ENCODE measurements at regions not wholly inside any gene's neighbourhood (a gene's known extent, or its start where the extent isn't known, plus 50 kb on each side); places are given as distances from the start of the nearest gene placed in this dataset.

GRCh38 chr12:103196467-103196866, 239.0 kb downstream of the ASCL1 start:
- DNase-seq: no peak

GRCh38 chr12:103197725-103198388, 240.4 kb downstream of the ASCL1 start:
- DNase-seq: no peak

GRCh38 chr12:103198499-103198898, 241.0 kb downstream of the ASCL1 start:
- no peak for DNase-seq

- DNase-seq: no peak
Observed at GRCh38 chr12:103205906-103206305, 248.4 kb downstream of the ASCL1 start.

GRCh38 chr12:103207936-103208335, 250.5 kb downstream of the ASCL1 start:
- DNase-seq: no peak

GRCh38 chr12:103241184-103241583, 254.6 kb downstream of the C12orf42 start:
- DNase-seq: no peak

GRCh38 chr12:103244596-103244995, 251.2 kb downstream of the C12orf42 start:
- no peak for DNase-seq

GRCh38 chr12:103247531-103247930, 248.2 kb downstream of the C12orf42 start:
- DNase-seq: no peak

GRCh38 chr12:103249607-103250006, 246.2 kb downstream of the C12orf42 start:
- DNase-seq: no peak

- no peak for DNase-seq
Observed at GRCh38 chr12:103250487-103250886, 245.3 kb downstream of the C12orf42 start.
